LHCN-M2 (cell line): ENCODE measurements at regions not wholly inside any gene's neighbourhood (a gene's known extent, or its start where the extent isn't known, plus 50 kb on each side); places are given as distances from the start of the nearest gene placed in this dataset.
A peak's percentile ranks its signal among the peaks of the same experiment; 100 is the strongest.
"Not testable (repeated sequence)": the region's sequence is repeated elsewhere in the genome, so short reads cannot be mapped to it uniquely, and the experiment has no call there.

Experiments used
- DNase-seq: peaks from one replicate; pipeline ENCODE4 v3.0.0-alpha.2; 2012; ENCODE audit warnings: low read depth

GRCh38 chr6:72457738-72458137 lies 164.1 kb upstream of the KCNQ5 start:
- DNase-seq: no peak

GRCh38 chr6:72458521-72458920 lies 163.3 kb upstream of the KCNQ5 start:
- DNase-seq: no peak

DNA sequence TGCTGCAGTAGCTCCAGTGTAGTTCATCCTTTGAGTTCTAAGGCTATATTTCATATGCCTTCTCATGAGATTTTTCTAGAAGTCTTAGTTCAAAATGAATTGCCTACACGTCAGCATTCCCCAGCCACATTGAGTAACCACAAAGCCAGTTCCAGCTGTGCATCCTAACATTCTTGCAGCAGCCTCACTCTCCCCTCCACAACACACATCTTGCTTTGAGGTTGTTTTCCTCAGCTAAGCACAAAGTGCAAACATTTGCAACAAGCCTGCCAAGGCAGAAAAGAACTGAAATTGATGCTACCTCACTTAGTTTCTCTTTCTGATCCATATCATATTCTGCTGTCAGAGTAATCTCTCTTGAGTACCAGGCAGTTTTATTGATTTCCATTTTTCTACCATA lies 160.7 kb upstream of the KCNQ5 start:
- peak; percentile 78 for DNase-seq

- DNase-seq: peak; percentile 16
Measured at GRCh38 chr6:72464246-72464645, 157.6 kb upstream of the KCNQ5 start.

- peak; percentile 87 for DNase-seq
Measured at GRCh38 chr6:72464791-72465691, 156.8 kb upstream of the KCNQ5 start.

- DNase-seq: no peak
Measured at GRCh38 chr6:72466471-72466870, 155.4 kb upstream of the KCNQ5 start.

DNA sequence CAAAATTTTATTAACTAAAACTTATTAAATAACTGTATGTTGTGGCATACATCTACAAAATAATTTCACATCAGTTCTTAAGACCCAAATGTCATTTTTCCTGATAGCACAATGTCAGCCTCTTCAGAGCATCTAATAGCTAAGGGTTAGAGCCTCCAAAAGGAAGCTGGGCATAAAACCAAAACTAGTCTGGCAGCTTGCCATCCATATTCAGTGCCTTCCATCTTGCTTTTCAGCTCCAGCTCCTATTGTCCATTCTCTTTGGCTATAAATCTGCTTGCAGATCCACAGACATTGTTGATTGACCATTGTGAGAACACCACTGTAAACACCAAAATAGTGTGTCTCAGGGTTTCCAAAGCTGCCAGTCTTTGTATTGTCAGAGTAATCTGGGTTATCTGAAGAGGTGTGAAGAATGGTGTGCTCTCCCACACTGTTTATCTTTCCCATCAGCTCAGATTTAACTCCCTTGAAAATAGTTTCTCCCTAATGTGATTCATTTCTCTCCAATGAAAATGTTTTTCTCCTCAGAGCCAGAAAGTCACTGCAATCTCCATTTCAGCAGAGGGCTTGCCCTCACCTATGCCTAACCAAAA lies 154.8 kb upstream of the KCNQ5 start:
- DNase-seq: no peak

- not testable (repeated sequence) for DNase-seq
Measured at GRCh38 chr6:72469406-72469983, 152.4 kb upstream of the KCNQ5 start.

DNA sequence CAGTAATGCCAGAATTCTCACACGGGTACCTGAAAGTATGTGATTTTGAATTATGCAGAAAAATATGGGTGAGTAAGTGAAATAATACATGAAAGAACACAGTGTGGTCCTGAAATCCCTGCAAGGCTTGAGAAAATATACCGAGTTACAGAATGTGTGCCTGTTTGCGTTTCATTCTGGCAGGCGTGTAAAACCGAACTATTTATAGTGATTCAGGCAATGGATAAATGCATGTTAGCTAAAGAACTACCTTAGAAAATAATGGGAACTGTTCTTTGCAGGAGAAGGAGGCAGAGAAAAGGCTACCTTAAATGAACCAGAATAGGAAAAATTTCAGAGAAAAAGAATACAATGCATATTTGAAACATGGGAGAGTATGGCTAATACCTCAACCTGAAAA lies 145.8 kb upstream of the KCNQ5 start:
- no peak for DNase-seq

- no peak for DNase-seq
Measured at GRCh38 chr6:72476646-72477045, 145.2 kb upstream of the KCNQ5 start.

DNA sequence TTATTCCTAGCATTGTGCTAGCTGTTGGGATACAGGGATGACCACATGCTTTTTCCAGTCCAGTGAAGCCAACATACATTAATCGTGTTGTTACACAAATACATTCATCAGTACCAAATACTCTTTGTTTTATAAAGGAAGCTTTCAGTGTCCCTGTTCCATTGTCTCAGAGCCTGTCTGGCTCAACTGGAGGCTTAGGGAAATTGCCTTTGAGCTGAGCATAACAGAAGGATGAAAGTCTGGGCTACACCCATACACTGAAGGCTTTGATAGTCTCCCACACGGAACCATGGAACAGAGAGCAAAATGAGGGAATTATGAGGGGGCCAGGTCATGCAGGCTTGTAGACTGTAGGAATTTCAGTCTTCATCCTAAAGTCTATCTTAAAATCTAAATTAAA lies 126.4 kb upstream of the KCNQ5 start:
- DNase-seq: no peak

GRCh38 chr6:72497186-72497585 lies 124.7 kb upstream of the KCNQ5 start:
- no peak for DNase-seq

DNA sequence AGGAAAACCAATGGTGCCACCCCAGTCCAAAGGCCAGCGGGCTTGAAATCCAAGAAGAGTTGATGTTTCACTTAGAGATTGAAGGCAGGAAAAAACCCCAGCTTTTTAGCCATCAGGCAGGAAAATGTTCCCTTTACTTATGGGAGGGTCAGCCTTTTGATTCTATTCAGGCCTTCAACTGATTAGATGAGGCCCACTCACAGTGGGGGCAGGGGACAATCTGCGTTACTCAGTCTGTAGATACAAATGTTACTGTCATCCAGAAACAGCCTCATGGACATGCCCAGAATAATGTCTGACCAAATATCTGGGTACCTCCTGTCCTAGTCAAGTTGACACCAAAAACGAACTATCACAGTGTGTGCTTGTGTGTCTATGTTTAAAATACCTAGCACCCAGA lies 121.2 kb upstream of the KCNQ5 start:
- DNase-seq: no peak

DNA sequence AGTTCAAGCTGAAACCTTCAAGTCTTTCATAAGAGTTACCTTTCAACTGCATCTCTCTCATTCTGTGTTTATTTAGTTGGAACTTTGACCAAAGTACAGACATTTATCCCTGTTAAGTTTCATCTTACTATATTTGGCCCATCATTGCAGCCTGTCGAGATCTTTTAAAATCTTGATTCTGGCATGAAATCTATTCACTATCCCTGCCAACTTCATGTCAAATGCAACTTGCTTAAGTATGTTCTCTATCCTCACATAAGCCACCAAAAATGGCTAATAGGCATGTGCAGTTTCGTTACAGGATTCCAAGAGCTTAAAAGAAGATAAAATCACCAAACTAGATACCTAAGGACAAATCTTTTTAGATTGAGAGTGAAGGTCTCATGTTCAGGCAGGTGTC lies 117.5 kb upstream of the KCNQ5 start:
- no peak for DNase-seq

DNA sequence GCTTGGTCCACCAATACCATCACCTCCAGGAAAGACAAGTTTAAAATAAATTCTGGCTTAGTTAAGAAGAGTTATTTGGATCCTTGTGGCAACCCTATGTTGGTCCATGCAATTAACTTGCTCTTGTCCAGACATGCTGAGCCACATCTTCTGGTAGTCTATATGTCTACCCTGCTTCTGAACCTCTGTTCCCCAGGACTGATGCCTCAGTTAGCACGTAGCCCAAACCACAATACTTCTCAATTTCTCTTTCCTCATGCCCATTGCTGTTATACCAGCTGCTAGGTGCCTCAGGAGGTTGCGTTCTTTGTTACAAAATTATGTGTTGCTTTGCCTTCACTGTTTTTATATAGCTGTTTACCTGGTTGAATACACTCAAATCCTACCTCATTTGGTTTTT lies 116.4 kb upstream of the KCNQ5 start:
- no peak for DNase-seq

DNA sequence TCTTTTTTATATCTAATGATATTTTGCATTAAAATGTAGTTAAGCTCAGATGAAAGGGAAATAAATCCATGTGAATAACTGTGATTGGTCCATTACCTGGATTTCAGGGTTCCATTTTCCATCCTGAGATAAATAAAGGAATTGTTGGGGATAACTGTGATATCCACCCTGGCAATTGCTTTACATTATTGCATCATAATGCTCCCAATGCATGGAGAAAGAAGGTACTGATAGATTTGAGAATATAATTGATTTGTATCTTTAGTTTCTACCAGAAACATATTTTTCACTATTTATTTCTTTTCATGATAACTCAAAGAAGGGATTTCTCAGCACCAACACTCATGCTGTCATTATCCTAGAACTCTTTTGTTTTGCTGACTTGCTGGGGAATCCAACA lies 102.0 kb upstream of the KCNQ5 start:
- no peak for DNase-seq

DNA sequence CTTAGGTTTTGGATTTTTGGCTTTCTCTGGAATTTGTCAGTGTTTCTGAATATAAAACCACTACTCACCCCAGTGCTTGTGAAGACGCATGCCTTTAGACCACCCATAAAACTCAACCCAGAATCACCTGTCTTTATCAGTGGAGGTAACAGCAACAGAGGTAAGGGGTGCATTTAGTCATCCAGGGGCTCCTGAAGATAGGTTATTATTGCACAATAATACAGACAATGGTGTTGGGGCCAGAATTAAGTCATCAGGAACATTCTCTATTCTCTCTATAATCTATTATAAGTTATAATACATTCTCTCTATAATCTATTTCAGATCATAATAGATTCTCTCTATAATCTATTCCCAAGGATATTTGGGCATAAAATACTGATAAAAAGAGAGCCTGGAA lies 100.2 kb upstream of the KCNQ5 start:
- DNase-seq: no peak

DNA sequence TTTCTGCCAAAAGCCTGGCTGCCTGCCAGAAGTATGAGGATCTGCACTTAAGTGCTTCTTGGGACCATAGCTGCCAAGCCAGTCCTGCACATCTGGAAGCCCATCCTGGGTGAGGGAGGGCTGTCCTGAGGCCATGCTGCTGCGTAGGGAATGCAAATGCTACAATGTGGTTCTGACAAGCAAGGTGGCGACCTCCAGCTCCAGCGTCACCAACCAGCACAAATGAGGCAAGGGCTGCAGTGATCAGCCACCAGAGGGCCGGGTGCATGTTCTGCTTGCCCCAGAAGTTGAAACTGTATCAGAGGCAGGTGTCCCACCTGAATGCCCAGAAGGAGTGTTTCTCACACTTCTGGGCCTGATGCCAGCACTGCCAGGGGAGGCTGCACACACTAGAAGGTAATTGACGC lies 99.1 kb upstream of the KCNQ5 start:
- DNase-seq: no peak

GRCh38 chr6:72524011-72524645 lies 97.7 kb upstream of the KCNQ5 start:
- peak; percentile 5 for DNase-seq

GRCh38 chr6:72525821-72526510 lies 95.9 kb upstream of the KCNQ5 start:
- DNase-seq: peak; percentile 32

DNA sequence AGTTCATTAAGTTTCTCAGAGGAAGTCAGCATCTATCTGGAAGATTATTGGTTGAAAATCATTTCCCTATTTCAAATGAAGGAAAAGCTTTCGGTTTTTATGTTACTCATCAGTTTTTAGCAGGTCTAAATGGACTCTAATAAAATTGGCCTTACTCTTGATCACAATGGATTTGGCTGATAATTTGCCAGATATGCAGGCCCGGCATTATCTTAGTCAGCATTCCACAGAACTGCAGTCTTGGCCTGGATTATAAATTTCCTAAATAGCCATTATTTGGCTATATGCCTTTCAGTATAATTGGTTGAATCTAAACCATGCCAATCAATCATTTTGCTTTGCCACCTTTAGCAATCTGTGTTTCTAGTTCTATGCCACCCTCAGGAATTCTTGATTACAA lies 91.7 kb upstream of the KCNQ5 start:
- no peak for DNase-seq

DNA sequence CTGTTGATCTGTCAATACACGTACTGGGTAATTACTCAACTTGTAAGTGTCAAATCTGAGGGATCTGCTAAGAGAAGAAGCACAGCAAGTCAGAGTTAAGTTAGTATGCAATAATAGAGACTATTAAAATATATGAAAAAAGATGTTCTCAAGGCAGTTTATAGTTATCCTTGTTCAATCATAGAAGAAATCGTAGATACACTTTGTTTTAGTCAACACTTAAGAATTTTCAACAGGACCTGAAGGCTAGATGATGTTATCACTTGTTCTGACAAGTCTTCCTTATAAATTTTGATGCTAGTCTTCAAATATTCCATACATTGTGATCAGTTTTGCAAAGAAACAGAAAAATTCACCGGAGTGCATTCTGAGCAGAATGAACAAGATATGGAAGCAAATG lies 91.1 kb upstream of the KCNQ5 start:
- DNase-seq: no peak
